ENCODE measurements at regions not wholly inside any gene's neighbourhood (a gene's known extent, or its start where the extent isn't known, plus 50 kb on each side); places are given as distances from the start of the nearest gene placed in this dataset.
"Not testable (repeated sequence)": the region's sequence is repeated elsewhere in the genome, so short reads cannot be mapped to it uniquely, and the experiment has no call there.

- DNase-seq (ENCODE audit: low spot score), result peak; percentile 32
These were observed 179.0 kb downstream of the BCAS1 start for GRCh38 chr20:53891306-53891894.

GRCh38 chr20:53890443-53891305, 179.7 kb downstream of the BCAS1 start:
- DNase-seq (ENCODE audit: low spot score), result no peak

- no peak for DNase-seq (ENCODE audit: low spot score)
These were observed 180.8 kb downstream of the BCAS1 start for GRCh38 chr20:53889411-53890148.

- no peak for DNase-seq (ENCODE audit: low spot score)
These were observed 181.4 kb downstream of the BCAS1 start for GRCh38 chr20:53888951-53889350.

DNA sequence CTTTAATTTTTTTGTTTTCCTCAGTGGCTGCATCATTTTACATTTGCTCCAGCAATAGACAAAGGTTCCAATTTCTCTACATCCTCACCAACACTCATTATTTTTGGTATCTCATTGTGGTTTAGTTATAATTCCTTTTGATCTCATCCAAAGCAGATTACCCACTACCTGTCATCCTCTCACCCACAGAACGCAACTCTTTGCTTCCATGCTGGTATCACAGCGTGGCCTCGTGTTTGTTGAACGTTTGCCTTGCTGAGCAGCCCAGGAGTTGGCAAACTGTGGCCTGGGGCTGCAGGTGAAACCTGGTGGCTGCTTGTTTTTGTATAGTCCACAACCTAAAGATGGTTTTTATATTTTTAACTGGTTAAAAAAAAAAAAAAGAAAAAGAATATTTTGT, 181.9 kb downstream of the BCAS1 start:
- DNase-seq (ENCODE audit: low spot score), result no peak

- DNase-seq (ENCODE audit: low spot score), result no peak
These were observed 182.4 kb downstream of the BCAS1 start for GRCh38 chr20:53887973-53888372.

- no peak for DNase-seq (ENCODE audit: low spot score)
These were observed 185.4 kb downstream of the BCAS1 start for GRCh38 chr20:53884859-53885541.

- DNase-seq (ENCODE audit: low spot score), result peak; percentile 48
These were observed 187.1 kb downstream of the BCAS1 start for GRCh38 chr20:53883098-53883911.

- not testable (repeated sequence) for DNase-seq (ENCODE audit: low spot score)
These were observed 187.9 kb downstream of the BCAS1 start for GRCh38 chr20:53882438-53882986.

DNA sequence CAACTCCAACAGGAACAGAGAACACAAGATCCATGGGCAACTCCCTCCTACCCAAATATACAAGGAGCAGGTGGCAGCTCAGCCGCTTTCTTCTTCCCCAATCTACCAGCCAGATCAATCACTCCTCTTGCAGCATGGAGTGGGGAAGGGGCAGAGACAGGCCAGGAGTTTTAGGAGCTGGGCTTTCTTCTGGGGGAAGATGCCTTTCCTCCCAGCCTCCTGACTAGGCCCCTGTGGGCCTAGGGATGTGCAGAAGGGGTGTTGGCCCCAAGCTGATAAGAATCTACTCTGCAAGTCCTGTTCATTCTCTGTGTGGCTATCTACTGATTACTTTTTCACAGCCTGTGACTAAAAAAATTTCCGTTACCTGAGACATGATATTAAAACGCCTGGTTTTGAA, 189.0 kb downstream of the BCAS1 start:
- no peak for DNase-seq (ENCODE audit: low spot score)

- DNase-seq (ENCODE audit: low spot score), result no peak
These were observed 190.2 kb downstream of the BCAS1 start for GRCh38 chr20:53880108-53880641.

GRCh38 chr20:53879048-53879684, 191.2 kb downstream of the BCAS1 start:
- no peak for DNase-seq (ENCODE audit: low spot score)

- DNase-seq (ENCODE audit: low spot score), result peak; percentile 30
These were observed 191.9 kb downstream of the BCAS1 start for GRCh38 chr20:53878262-53879047.

DNA sequence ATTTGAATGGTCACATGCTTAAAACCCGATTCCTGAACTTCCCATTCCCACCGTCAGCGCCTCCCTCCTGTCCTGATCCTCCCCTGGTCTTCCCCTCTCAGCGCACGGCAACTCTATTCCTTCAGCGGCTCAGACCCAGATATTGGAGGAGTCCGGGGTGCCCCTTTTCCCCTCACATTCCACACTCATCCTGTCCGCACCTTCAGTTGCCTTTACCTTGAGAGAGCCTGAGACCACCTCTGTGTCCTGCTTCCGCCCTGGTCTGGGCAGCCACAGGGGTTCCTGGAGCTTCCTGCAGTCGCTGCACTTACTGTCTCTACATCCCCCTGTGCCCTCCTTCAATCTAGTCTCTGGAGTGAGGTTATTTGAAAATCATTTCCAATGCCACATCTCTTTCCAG, 193.4 kb downstream of the BCAS1 start:
- DNase-seq (ENCODE audit: low spot score), result no peak

DNA sequence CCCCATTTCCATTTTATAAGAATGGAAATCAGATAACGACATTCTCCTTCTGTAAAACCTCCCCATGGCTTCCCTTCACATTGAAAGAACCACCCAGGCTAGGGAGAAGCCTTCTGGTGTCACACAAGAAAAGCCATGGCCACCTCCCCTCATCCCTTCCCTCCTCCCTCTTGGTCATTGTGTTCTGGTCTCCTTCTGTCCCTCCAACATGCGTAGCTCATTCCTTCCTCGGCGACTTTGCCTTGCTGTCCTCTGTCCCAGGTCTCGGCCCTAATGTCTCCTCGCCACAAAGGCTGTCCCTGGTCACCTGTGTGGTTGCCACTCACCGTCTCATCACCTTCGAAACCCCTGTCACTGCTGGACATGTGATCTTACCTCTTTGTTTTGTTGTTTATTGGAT, 193.9 kb downstream of the BCAS1 start:
- DNase-seq (ENCODE audit: low spot score), result no peak

GRCh38 chr20:53875452-53875851, 194.9 kb downstream of the BCAS1 start:
- no peak for DNase-seq (ENCODE audit: low spot score)

GRCh38 chr20:53874706-53875105, 195.7 kb downstream of the BCAS1 start:
- no peak for DNase-seq (ENCODE audit: low spot score)

- no peak for DNase-seq (ENCODE audit: low spot score)
These were observed 196.3 kb downstream of the BCAS1 start for GRCh38 chr20:53874104-53874503.

DNA sequence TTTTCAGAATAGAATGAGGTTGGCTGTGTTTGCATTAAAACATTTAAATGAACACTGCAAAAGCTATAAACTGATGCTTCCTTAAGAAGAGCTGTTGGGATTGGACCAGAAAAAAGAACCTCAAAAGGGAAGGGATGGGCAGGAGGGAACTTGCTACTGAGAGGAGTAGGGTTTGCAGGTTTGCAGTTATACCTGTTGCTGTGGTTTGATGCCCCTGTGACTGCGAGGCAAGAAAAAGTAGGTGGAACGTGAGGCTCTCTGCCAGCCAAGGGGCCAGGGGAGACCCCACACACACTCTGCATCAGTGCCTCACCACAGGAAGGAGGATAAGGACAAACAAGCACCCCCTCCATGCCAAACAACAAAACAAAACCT, 197.2 kb downstream of the BCAS1 start:
- DNase-seq (ENCODE audit: low spot score), result no peak

Data from H4 (cell line).